NB4 (cell line): ENCODE measurements at regions not wholly inside any gene's neighbourhood (a gene's known extent, or its start where the extent isn't known, plus 50 kb on each side); places are given as distances from the start of the nearest gene placed in this dataset.

Source experiments
- DNase-seq: peaks from one replicate; pipeline ENCODE4 v3.0.0; 2010; ENCODE audit warnings: low read depth
- H3K4me3 ChIP-seq: one replicate; pipeline ENCODE4 v1.5.1; 2011; ENCODE audit warnings: mild to moderate bottlenecking, low read depth, low read length, moderate library complexity
- CTCF ChIP-seq: IDR thresholded peaks from one replicate; pipeline ENCODE4 v1.5.1; 2012; ENCODE audit warnings: low read depth, low read length
- MAX ChIP-seq: IDR thresholded peaks from 2 replicates; pipeline ENCODE4 v1.6.1; 2011; ENCODE audit warnings: low read depth, low read length
- MYC ChIP-seq: IDR thresholded peaks from 2 replicates; pipeline ENCODE4 v1.6.1; 2011; ENCODE audit warnings: low read depth, low read length
- POLR2A ChIP-seq: IDR thresholded peaks from 2 replicates; pipeline ENCODE4 v1.6.1; 2011; ENCODE audit warnings: mild to moderate bottlenecking; ENCODE audit not compliant: insufficient read length; ENCODE audit errors: extremely low read depth

GRCh38 chrX:13110433-13111324 is 66.3 kb upstream of the FAM9C start:
- H3K4me3 ChIP-seq, result no peak overlapping the region
- TF ChIP-seq CTCF, result no peak
- TF ChIP-seq MYC, result no peak
- TF ChIP-seq POLR2A, result no peak
- no peak for TF ChIP-seq MAX
- peak; percentile 68 for DNase-seq

GRCh38 chrX:13109817-13110216 is 65.4 kb upstream of the FAM9C start:
- TF ChIP-seq POLR2A (no peak), MYC (no peak), CTCF (no peak), MAX (no peak)
- DNase-seq, result no peak
- no peak overlapping the region for H3K4me3 ChIP-seq

- TF ChIP-seq MYC (no peak), MAX (no peak), CTCF (no peak), POLR2A (no peak)
- no peak overlapping the region for H3K4me3 ChIP-seq
- no peak for DNase-seq
Measured at GRCh38 chrX:13103914-13104274, 59.5 kb upstream of the FAM9C start.

- TF ChIP-seq CTCF (no peak), MYC (no peak), POLR2A (no peak), MAX (no peak)
- no peak overlapping the region for H3K4me3 ChIP-seq
- DNase-seq, result no peak
Measured at GRCh38 chrX:13103188-13103913, 58.9 kb upstream of the FAM9C start.

GRCh38 chrX:13102636-13103035 is 58.2 kb upstream of the FAM9C start:
- no peak overlapping the region for H3K4me3 ChIP-seq
- no peak for TF ChIP-seq POLR2A
- TF ChIP-seq MAX, result no peak
- no peak for TF ChIP-seq CTCF
- TF ChIP-seq MYC, result no peak
- DNase-seq, result no peak
